SH-SY5Y (cell line): ENCODE measurements at regions not wholly inside any gene's neighbourhood (a gene's known extent, or its start where the extent isn't known, plus 50 kb on each side); places are given as distances from the start of the nearest gene placed in this dataset.

Experiments used
- GATA2 ChIP-seq: IDR thresholded peaks from 2 replicates; pipeline ENCODE4 v1.6.1; 2011; ENCODE audit warnings: mild to moderate bottlenecking, low read depth, low read length
- GATA3 ChIP-seq: IDR thresholded peaks from 2 replicates; pipeline ENCODE4 v1.6.1; 2011; ENCODE audit warnings: low read depth, mild to moderate bottlenecking, low read length, moderate library complexity

DNA sequence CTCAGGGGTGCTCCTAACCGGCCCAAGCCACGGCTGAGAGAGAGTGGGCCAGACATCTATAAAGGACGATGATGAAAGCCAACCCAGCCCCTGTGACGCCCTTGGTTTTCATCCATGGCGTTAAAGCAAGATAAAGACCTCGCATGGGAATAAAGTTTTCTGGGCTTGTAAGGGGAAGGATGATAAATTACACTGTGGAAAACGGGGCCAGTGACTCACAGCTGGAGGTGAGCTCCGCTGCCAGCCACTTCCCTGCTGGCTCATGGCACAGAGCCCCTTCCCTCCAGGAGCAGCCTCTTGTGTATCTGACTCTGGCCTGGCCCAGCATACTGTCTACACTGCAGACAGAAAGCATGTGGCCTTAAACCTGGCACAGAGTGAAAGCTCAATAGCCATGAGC is 503.2 kb upstream of the B3GAT1 start:
- no peak for TF ChIP-seq GATA3
- TF ChIP-seq GATA2, result no peak
